Muscle layer of colon (tissue), 2 donors: ENCODE measurements at regions not wholly inside any gene's neighbourhood (a gene's known extent, or its start where the extent isn't known, plus 50 kb on each side); places are given as distances from the start of the nearest gene placed in this dataset.

ENCODE experiments used
- H3K27ac ChIP-seq: one replicate; pipeline ENCODE4 v1.7.0; 2013; ENCODE audit warnings: low read depth, mild to moderate bottlenecking, low read length, moderate library complexity
- H3K27me3 ChIP-seq, 2 donors: one replicate each; pipeline ENCODE4 v1.7.0; 2013; ENCODE audit warnings: low read length in 2 of 2, mild to moderate bottlenecking in 2 of 2; ENCODE audit not compliant: insufficient read depth in 2 of 2, control insufficient read depth in 1 of 2
- H3K36me3 ChIP-seq: one replicate; pipeline ENCODE4 v1.7.0; 2013; ENCODE audit warnings: mild to moderate bottlenecking, low read length; ENCODE audit not compliant: insufficient read depth
- H3K4me1 ChIP-seq: one replicate; pipeline ENCODE4 v1.7.0; 2013; ENCODE audit warnings: mild to moderate bottlenecking, low read length; ENCODE audit not compliant: insufficient read depth
- H3K4me3 ChIP-seq, 2 donors: one replicate each; pipeline ENCODE4 v1.7.0; 2013; ENCODE audit warnings: low read length in 2 of 2, low read depth in 1 of 2, mild to moderate bottlenecking in 1 of 2, moderate library complexity in 1 of 2
- H3K9ac ChIP-seq: one replicate; pipeline ENCODE4 v1.7.0; 2013; ENCODE audit warnings: low read length
- H3K9me3 ChIP-seq: one replicate; pipeline ENCODE4 v1.7.0; 2013; ENCODE audit warnings: mild to moderate bottlenecking, low read length
- donor health status: abdominal sarcoma.
- donor health status: Adenocarcinoma of cecum.

DNA sequence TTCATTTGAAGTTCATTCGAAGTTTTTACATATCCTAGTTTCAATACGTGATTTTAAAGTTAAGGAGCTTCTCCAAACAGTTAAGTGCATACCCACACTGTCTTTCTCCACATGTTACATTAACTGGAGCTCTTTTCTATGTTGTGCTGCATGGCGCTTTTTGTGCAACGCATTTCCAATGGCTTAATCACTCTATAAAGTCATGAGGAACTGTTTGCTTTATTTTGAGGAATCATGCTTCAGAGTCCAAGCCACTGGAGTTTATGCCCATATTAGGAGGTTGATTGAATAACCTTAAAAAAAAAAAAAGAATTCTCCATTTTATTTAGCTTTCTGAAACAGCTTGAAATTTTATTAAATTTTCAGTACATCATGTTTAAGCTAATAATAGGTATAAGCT, 109.4 kb upstream of the MBNL1 start:
- Histone ChIP-seq H3K36me3 (no peaks in the 10 kb centered on the region), H3K27ac (no peak overlapping the region), H3K4me1 (peaks cover 19% of the 10 kb centered on the region), H3K4me3 (no peak overlapping the region), H3K27me3 (no peaks in the 10 kb centered on the region), H3K9ac (peak overlapping the region; percentile 10), H3K9me3 (no peaks in the 10 kb centered on the region)

DNA sequence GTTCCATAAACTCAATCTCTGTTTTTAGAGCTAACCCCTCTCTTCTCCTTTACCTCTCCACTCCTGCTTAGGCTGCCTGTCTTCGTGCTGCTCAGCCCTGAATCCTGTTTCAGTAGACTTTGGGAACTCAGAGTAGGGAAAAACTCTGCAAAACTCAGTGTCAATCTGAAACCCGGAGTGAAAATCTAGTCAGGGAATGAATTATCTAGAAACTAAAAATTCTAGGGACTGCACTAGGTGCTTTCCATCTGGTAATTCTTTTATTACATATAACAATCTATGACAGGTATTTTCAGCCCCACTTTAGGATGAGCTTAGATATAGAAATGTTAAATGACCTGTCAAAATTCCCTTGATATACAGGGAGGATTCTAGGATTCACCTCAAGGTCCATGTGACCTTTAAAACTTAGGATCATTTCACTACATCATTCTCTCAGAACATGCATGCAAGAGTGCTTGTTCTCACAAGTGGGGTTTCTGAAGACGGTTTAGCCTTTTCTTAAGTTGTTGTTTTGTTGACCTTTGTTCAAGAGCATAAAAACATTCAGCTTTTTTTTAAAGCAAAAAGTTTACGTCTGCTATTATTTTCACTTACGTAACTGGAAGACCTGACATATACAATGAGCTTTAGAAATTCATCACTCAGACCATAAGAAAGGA, 108.2 kb upstream of the MBNL1 start:
- peaks cover 14% of the 10 kb centered on the region for H3K4me1 ChIP-seq
- no peak overlapping the region for H3K4me3 ChIP-seq
- no peaks in the 10 kb centered on the region for H3K9me3 ChIP-seq
- no peaks in the 10 kb centered on the region for H3K36me3 ChIP-seq
- no peak overlapping the region for H3K27ac ChIP-seq
- H3K9ac ChIP-seq = no peak overlapping the region
- H3K27me3 ChIP-seq = no peaks in the 10 kb centered on the region

DNA sequence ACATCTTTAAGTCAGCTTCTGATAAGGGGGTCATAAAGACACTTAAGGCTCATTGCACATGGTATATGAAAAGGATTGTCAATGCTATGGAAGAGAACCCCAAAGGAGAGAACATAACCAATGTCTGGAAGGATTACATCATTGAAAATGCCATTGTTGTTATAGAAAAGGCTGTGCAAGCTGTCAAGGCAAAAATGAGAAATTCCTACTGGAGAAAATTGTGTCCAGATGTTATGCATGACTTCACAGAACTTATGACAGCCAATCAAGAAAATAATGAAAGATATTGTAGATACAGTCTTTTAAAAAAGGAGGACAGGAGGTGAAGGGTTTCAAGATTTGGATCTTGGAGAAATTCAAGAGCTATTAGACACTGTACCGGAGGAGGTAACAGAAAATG, 96.3 kb upstream of the MBNL1 start:
- Histone ChIP-seq H3K27me3 (no peaks in the 10 kb centered on the region), H3K36me3 (no peaks in the 10 kb centered on the region), H3K4me3 (no peak overlapping the region), H3K4me1 (no peaks in the 10 kb centered on the region), H3K27ac (no peak overlapping the region), H3K9ac (no peak overlapping the region), H3K9me3 (no peaks in the 10 kb centered on the region)

DNA sequence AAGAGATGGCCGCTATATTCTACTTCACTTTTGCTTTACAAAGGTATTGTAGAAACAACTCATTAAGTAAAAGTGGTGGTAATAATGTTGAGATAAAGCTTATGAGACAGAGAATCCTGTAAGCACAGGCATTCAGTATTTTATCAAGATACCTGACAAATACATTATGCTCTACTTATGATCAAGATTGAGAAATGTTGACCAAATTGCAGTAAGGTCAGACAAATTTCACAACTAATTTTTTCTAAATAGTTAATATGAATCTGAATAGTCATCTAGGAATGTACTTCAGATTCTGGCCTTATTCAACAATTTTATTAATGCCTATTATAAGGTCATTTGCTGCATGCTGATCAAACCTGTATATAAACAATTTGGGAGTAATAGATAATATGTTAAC, 95.1 kb upstream of the MBNL1 start:
- no peaks in the 10 kb centered on the region for H3K4me1 ChIP-seq
- no peaks in the 10 kb centered on the region for H3K27me3 ChIP-seq
- H3K9ac ChIP-seq = no peak overlapping the region
- no peaks in the 10 kb centered on the region for H3K36me3 ChIP-seq
- no peaks in the 10 kb centered on the region for H3K9me3 ChIP-seq
- no peak overlapping the region for H3K27ac ChIP-seq
- no peak overlapping the region for H3K4me3 ChIP-seq

DNA sequence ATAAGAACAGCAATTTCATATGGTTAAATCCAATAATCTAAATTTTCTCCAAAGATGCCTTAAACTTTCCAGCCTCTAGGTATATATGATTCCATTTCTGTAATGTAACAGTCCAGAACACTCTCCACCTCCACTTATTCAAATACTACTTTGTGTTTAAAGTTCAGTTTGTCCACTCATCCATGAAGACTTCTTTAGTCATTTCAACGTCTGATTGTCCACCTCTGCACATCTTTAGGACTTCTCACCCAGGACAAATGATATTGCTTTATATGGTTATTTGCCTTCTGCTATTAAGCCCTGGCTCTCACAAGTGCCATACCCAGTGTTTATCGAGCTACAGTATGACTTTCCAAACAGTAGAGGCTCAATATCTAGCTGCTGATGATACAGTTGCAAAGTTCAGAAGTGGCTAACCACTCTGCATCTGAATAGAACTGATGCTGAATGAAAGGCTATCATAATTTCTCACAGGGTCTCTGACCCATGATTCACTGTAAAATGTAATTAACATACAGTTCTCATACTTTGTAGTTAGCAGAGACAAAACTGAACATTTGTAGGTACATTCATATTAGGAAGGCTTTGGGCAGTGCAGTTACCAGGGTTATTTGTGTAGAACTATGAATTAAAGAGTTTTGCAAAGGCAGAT, 93.7 kb upstream of the MBNL1 start:
- no peaks in the 10 kb centered on the region for H3K36me3 ChIP-seq
- no peak overlapping the region for H3K27ac ChIP-seq
- no peak overlapping the region for H3K9ac ChIP-seq
- no peaks in the 10 kb centered on the region for H3K4me1 ChIP-seq
- H3K9me3 ChIP-seq = no peaks in the 10 kb centered on the region
- H3K4me3 ChIP-seq = no peak overlapping the region
- H3K27me3 ChIP-seq = no peaks in the 10 kb centered on the region

DNA sequence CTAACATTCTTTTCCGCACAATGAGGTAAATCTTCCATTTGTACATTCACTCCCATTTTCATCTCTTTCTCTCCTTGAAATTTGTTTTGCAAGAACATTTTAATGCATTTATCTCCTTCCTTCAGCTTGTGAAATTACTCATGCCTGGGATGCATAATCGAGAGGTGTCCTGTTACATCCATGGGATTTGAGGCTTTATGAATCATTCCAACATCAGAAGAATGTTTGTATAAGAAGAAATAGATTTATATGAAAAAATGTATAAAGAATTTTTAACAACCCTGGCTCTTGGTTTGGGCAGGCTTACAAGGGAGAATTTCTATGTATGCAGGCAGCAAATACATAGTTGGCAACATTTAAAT, 93.2 kb upstream of the MBNL1 start:
- no peaks in the 10 kb centered on the region for H3K9me3 ChIP-seq
- H3K4me1 ChIP-seq = no peaks in the 10 kb centered on the region
- H3K27me3 ChIP-seq = no peaks in the 10 kb centered on the region
- no peak overlapping the region for H3K27ac ChIP-seq
- H3K36me3 ChIP-seq = no peaks in the 10 kb centered on the region
- H3K4me3 ChIP-seq = no peak overlapping the region
- H3K9ac ChIP-seq = no peak overlapping the region

DNA sequence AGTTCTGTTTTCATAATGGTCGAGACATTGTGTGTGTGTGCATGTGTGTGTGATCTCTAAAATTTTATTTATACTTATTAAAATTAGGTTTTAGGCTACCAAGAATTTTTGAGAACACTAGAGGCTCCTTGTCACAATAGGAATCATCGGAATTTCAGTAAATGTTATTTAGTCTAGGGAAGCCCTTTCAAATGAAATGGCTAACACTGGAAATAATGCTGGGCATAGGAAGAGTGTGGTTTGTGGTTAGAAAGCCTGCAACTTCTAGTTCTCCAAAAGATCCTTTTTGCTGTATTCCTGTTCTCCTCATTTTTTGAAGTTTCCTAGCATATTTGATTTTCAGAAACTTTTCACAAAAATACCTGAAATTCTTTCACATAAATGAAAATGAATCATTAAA, 92.5 kb upstream of the MBNL1 start:
- Histone ChIP-seq H3K4me1 (no peaks in the 10 kb centered on the region), H3K4me3 (no peak overlapping the region), H3K27ac (no peak overlapping the region), H3K9me3 (no peaks in the 10 kb centered on the region), H3K27me3 (no peaks in the 10 kb centered on the region), H3K9ac (no peak overlapping the region), H3K36me3 (no peaks in the 10 kb centered on the region)

DNA sequence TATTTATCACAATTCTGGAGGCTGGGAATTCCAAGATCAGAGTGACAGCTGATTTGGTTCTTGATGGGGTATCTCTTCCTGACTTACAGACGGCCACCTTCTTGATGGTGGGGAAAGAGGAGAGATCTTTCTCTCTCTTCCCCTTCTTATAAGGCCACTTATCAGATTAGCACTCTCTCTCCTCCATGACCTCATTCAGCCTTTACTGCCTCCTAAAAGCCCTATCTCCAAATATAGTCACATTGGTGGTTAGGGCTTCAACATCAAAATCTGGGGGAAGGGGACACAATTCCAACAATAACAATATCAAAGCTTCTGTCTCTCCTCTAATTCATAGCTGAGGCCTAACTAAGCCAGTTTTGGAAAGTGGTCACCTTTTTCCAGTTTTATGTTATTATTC, 91.7 kb upstream of the MBNL1 start:
- Histone ChIP-seq H3K9me3 (no peaks in the 10 kb centered on the region), H3K4me1 (no peaks in the 10 kb centered on the region), H3K36me3 (no peaks in the 10 kb centered on the region), H3K9ac (no peak overlapping the region), H3K27me3 (no peaks in the 10 kb centered on the region), H3K4me3 (no peak overlapping the region), H3K27ac (no peak overlapping the region)

DNA sequence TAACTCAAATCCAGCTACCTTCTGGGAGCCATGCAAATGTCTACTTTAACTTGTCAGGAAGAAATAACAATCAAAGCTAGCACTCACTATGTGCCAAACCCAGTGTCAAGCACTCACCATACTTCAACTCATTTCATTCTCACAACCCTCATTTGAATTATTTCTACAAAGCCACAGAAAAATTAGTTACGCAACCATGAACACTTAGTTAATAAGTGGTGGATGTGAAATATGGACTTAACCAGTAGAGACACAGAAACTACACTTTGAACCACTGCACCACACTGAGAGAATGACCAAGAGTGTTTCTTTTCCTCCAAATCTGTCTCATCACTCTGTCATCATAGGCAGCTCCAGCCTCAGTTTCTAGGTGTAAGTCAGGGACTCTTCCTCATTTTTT, 91.0 kb upstream of the MBNL1 start:
- H3K9me3 ChIP-seq = no peaks in the 10 kb centered on the region
- no peak overlapping the region for H3K4me3 ChIP-seq
- no peak overlapping the region for H3K9ac ChIP-seq
- no peaks in the 10 kb centered on the region for H3K4me1 ChIP-seq
- no peaks in the 10 kb centered on the region for H3K36me3 ChIP-seq
- no peak overlapping the region for H3K27ac ChIP-seq
- H3K27me3 ChIP-seq = no peaks in the 10 kb centered on the region

DNA sequence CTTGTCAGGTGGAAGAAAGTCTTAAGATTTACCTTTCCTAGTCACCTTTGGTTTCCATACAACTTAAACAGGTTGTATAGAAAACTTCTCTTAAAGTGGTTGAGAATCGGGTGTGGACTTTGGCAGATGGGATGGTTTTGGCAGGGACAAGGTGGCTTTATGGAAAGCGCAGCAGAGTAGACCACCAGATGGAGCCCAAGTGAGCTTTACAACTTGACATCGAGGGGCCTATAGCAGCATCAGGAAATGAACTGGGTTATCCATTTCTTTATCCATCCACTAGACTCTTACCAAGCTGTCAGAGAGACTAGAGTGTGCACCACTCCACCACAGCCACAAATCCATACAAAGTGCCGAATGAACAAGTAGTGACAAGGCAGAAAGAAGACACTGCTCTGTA, 85.3 kb upstream of the MBNL1 start:
- no peaks in the 10 kb centered on the region for H3K36me3 ChIP-seq
- no peak overlapping the region for H3K4me3 ChIP-seq
- H3K27ac ChIP-seq = no peak overlapping the region
- no peak overlapping the region for H3K9ac ChIP-seq
- H3K27me3 ChIP-seq = no peaks in the 10 kb centered on the region
- H3K4me1 ChIP-seq = no peaks in the 10 kb centered on the region
- H3K9me3 ChIP-seq = no peaks in the 10 kb centered on the region

DNA sequence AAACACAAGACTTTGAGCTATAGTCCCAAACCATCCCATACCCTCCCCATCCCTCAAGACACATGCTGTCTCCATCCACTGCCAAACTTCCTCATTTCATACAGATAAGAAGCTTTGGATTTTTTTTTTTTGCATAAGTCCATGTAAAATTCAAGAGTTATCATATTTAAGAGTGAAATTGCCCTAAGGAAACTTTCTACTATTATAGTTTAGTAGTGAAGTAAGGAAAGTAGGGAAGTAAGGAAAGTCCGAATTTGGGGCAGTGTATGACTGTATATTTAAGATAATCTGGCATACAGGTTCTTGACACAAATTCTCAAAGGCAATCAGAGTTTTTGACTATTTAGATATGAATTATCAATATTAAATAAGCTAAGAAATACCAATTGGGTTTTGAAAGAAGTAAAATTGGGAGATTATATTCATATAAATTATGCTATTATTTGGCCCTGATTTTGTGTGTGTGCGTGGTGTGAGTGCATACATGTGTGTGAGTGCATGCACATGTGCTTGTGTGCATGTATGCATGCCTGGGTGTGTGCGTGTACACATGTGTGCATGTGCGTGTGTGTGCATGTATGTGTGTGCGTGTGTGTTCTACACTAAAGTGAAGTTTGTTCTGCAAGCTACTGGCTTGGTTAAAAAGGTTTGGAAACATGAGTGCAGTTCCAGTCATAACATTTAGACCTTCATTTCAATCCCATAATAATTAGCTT, 83.6 kb upstream of the MBNL1 start:
- Histone ChIP-seq H3K27me3 (no peaks in the 10 kb centered on the region), H3K4me1 (no peaks in the 10 kb centered on the region), H3K9me3 (no peaks in the 10 kb centered on the region), H3K36me3 (no peaks in the 10 kb centered on the region), H3K27ac (no peak overlapping the region), H3K9ac (no peak overlapping the region), H3K4me3 (no peak overlapping the region)
